Brain microvascular endothelial cell (primary cell): ENCODE measurements at regions not wholly inside any gene's neighbourhood (a gene's known extent, or its start where the extent isn't known, plus 50 kb on each side); places are given as distances from the start of the nearest gene placed in this dataset.

Source experiments
- DNase-seq: peaks from one replicate; pipeline ENCODE4 v3.0.0-alpha.2; 2020
- H3K27ac ChIP-seq: fragments of 250-450 bp; sonication (Bioruptor Pico); 2 replicates; pipeline ENCODE4 v1.5.1; 2020; ENCODE audit warnings: mild to moderate bottlenecking, moderate library complexity
- H3K27me3 ChIP-seq: fragments of 250-450 bp; sonication (Bioruptor Pico); replicated peaks from 2 replicates; pipeline ENCODE4 v1.5.1; 2020; ENCODE audit warnings: mild to moderate bottlenecking
- H3K36me3 ChIP-seq: fragments of 250-450 bp; sonication (Bioruptor Pico); replicated peaks from 2 replicates; pipeline ENCODE4 v1.5.1; 2020; ENCODE audit warnings: mild to moderate bottlenecking
- H3K4me3 ChIP-seq: 2 replicates; pipeline ENCODE4 v1.5.1; 2011; ENCODE audit warnings: low read depth, mild to moderate bottlenecking, control low read depth, low read length, moderate library complexity
- CTCF ChIP-seq: IDR thresholded peaks from 2 replicates; pipeline ENCODE4 v1.5.1; 2011; ENCODE audit warnings: low read depth, mild to moderate bottlenecking, moderate library complexity, low read length, control low read depth, inconsistent platforms; ENCODE audit errors: missing control alignments
- in situ Hi-C: cut with HindIII; loops from 2 replicates; pipeline ENCODE4 v1.10.0; 2017; ENCODE audit warnings: low sequenced_read_pairs, low pct_ligation_motif_present

- DNase-seq, result no peak
- Histone ChIP-seq H3K36me3 (no peaks in the 10 kb centered on the region), H3K4me3 (no peak overlapping the region), H3K27me3 (no peaks in the 10 kb centered on the region), H3K27ac (no peak overlapping the region)
- in situ Hi-C loops, result no loop called here
- no peak for TF ChIP-seq CTCF
These were observed 614.2 kb upstream of the CLINT1 start for GRCh38 chr5:158473016-158473635.

GRCh38 chr5:158471535-158471924 is 612.6 kb upstream of the CLINT1 start:
- Histone ChIP-seq H3K27me3 (no peaks in the 10 kb centered on the region), H3K4me3 (no peak overlapping the region), H3K27ac (no peak overlapping the region), H3K36me3 (no peaks in the 10 kb centered on the region)
- TF ChIP-seq CTCF, result no peak
- in situ Hi-C loops, result no loop called here
- no peak for DNase-seq

GRCh38 chr5:158470764-158471534 is 612.0 kb upstream of the CLINT1 start:
- H3K27ac ChIP-seq, result no peak overlapping the region
- DNase-seq, result no peak
- no peak overlapping the region for H3K4me3 ChIP-seq
- no peaks in the 10 kb centered on the region for H3K27me3 ChIP-seq
- no peaks in the 10 kb centered on the region for H3K36me3 ChIP-seq
- in situ Hi-C loops, result no loop called here
- TF ChIP-seq CTCF, result no peak

- Histone ChIP-seq H3K36me3 (no peaks in the 10 kb centered on the region), H3K4me3 (no peak overlapping the region), H3K27me3 (no peaks in the 10 kb centered on the region), H3K27ac (no peak overlapping the region)
- no peak for DNase-seq
- TF ChIP-seq CTCF, result no peak
- in situ Hi-C loops, result no loop called here
These were observed 609.5 kb upstream of the CLINT1 start for GRCh38 chr5:158468444-158468843.

GRCh38 chr5:158466191-158466590 is 607.2 kb upstream of the CLINT1 start:
- H3K27me3 ChIP-seq, result no peaks in the 10 kb centered on the region
- no peak overlapping the region for H3K4me3 ChIP-seq
- TF ChIP-seq CTCF, result no peak
- DNase-seq, result no peak
- in situ Hi-C loops, result no loop called here
- H3K36me3 ChIP-seq, result no peaks in the 10 kb centered on the region
- H3K27ac ChIP-seq, result no peak overlapping the region
